Left kidney (tissue), 1 donor: ENCODE measurements at regions not wholly inside any gene's neighbourhood (a gene's known extent, or its start where the extent isn't known, plus 50 kb on each side); places are given as distances from the start of the nearest gene placed in this dataset.

Experiments used
- DNase-seq: peaks from one replicate; pipeline ENCODE4 v3.0.0-alpha.2; 2013

DNA sequence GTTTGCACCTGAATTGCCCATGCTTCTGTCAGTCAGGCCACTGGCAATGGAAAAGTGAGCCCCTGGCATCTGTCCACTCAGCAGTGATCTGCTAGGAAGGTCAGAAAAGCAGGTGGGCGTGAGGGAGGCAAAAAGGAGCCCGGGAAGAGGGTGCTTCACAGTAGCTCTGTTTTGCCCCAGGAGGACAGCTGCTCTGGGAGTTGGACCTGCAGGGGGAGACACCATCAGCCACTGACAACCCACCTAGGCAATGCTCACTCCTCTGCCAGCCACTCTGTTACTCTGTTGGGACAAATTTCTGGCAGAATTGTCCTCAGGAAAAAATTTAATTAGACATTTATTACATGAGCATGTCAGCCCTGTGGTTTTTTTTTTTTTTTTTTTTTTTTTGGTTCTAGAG is 146.4 kb downstream of the LRIG2 start:
- no peak for DNase-seq

DNA sequence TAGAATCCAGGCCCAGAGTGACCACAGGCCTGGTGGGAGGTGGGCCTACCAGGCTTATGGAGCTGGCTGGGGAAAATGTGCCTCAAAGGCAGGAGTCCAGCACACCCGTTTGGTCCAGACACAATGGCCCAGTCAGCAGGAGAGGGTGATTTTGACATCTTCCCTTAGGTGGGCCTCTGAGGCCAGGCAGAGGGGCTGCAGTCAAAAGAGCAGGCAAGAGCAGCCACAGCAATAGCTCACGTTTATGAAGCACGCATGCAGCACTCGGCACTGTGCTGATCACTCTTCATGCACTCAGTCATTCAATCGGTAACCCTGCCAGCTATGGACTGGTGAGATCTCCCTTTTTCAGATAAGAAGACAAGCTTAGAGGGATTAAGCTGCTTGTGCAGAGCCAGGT is 146.8 kb downstream of the LRIG2 start:
- no peak for DNase-seq

DNA sequence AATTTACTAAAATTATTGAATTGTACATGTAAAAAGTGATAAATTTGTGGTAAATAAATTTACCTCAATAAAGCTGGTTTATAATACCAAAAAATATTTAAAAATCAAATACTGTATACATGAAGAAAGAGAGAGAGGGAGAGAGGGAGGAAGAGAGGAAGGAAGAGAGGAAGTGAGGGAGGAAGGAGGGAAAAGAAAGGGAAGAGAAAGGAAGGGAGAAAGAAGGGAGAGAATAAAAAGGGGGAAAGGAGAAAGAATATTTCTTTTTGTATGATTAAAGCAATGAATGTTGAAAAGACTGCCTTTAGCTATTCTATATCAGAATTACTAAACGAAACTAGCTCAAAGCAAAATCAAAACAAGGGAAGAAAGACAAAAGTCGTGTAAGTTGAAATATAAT is 150.0 kb downstream of the LRIG2 start:
- no peak for DNase-seq

DNA sequence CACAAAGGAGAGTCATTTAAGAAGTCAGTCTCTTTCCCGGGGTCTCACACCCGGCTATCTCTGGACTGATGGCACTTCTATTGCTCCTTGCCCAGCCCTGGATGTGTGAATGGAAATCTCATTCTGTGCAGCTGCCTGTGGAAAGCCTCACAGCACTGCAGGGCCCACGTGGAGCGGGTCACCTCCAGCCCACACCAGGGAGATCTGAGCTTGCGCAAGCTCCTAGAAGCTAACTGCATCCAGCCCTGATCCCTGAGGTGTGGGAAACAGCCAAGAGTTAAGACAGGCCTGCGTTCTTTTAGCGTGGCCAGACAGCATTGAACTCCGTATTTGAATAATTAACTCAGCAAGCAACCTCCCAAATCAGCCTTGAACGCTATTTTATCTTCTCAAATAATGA is 150.5 kb downstream of the LRIG2 start:
- DNase-seq = no peak

DNA sequence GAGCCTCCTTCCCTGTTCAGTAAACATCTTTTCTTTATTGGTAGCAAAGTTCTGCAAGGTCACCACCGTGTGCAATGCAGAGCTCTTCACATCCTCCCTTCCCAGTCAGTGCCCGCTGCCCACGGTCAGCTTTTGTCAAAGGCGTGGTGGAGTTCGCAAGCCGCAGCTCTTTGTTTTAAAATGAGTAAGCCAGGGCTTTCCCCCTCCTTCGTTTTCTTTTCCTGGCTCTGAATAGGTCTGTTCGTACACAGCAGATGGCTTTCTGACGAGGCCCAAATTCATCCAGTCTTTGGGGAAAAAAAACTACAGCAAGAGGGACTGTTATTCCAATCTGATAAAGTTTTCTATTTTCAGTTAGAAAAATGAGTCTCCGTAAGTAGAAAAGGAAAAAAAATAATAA is 153.2 kb downstream of the LRIG2 start:
- no peak for DNase-seq

DNA sequence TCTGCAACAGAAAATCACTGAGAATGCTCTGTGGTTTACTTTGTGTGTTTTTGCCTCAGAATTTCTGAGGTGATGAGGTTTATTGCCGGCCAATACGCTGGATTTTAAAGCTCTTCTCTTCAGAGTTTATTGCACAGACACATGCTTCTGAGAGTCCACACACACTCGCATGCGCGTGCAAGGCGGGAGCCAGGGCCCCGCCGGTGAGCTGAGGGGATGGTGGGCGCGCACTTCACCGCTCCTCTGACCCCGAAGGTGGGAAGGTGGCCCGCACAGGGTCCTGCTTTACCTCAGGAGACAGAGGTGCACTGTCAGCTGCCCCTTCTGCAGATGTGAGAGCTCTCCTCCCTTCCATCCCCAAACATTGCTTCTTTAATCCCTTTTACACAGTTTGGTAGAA is 158.4 kb upstream of the MAGI3 start:
- no peak for DNase-seq

DNA sequence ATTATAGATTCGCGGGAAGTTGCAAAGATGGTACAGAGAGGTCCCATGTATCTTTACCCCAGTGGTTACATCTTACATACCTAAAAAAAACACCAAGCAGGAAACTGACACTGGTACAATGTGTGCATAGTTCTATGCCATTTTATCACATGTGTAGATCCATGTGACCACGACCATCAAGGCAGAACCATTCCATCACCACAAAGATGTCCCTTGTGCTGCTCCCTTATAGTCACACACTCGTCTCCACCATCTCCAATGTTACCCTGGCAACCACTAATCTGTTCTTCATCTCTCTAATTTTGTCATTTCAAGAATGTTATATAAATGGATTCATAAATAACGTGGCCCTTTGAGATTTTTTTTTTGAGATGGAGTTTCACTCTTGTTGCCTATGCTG is 156.9 kb upstream of the MAGI3 start:
- DNase-seq = no peak

DNA sequence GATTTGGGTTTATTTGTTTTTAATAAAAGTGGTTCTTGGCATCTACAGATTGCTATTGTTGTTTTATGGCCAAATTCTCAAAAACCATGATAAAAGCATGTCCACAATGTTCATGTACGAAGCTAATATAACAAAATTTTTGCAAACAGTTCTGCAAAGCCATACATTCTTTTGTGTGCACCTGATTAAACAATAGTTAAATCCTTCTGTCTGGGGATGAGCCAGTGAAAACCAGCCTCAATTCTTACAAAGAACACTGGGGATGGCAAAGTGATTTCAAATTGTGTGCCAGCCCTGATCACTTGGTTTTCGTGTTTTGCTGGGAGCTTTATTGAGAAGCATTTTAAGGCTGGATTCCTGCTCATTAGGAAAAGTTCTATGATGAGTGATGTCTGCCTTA is 149.1 kb upstream of the MAGI3 start:
- DNase-seq = no peak

DNA sequence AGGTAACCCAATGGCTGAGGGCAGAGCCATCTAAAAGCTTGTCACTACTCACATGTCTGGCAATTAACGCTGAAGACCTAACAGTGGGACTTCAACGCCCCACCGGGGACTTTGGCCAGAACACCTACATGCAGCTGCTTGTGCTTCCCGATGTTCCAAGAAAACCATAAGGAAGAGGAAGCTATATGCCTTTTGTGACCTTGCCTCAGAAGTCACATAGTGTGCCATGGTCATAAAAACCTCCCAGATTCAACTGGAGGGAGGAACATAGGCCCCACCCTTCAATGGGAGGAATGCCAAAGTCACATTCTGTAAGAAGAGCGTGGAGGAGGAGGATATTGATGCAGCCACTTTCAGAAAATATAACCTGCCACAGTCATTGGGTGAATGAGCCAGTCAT is 147.8 kb upstream of the MAGI3 start:
- no peak for DNase-seq

DNA sequence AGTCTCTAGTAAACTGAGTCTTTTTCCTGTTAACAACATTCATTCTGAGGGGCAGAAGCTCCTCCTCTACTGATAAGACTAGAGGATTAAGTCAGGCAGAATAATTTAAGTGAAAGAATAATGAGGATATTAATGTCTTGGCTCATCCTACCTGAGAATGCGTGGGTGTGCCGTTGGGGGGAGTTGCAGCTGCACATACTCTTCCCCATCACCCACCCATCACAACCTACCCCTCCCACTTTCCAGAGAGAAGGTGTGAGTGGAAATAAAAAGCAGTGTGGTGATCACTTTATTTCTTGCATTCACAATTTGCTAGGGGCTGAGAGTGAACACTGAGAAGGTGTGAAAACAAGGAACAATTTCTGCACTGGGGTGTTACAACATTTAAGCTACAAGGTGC is 146.8 kb upstream of the MAGI3 start:
- DNase-seq = no peak

DNA sequence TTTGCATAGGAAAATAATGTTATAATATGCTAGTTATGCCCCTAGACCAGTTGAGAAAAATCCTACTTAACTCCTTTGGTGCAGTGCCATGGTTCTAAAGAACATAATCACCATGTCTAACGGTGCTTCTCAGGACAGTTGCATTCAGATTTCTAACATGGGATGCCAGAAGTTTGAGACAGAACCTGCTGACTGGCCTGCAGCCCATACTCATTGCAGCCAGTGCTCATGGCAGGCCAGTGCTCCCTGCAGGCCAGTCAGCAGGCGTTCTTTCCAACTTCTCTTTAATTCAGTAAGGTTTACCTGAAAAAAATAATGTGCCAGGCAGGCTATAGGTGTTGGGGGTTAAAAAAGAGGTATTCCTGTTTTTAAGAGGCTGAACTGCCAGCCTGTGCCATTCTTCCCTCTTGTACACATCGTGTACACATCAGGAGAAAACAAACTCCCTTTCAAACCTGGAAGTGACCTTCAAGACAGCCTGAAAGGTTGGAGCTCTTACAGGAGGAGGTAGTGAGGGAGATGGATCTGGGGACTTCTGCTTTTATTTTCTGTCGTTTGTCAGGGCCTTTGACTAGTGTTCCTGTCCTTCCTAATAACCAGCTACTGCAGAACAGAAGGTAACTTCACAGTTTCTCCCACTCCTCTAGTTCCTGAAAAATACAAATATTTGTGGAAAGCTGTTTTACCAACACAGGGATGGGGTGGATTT is 146.0 kb upstream of the MAGI3 start:
- DNase-seq = no peak

DNA sequence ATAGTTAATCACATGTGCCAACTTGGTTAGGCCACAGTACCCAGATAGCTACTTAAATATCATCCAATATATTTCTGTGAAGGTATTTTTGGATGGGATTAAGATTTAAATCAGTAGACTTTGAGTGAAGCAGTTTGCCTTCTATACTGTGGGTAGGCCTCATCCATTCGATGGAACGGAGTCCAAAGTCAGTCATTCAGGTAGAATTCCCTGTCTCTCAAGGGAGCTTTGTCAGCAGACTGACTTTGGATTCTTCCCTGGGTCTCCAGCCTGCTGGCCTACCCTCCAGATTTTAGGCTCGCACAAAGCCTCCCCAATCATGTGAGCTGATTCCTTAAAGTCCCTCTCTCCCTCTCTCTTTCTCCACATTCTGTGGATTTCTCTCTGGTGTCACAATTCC is 145.1 kb upstream of the MAGI3 start:
- no peak for DNase-seq

DNA sequence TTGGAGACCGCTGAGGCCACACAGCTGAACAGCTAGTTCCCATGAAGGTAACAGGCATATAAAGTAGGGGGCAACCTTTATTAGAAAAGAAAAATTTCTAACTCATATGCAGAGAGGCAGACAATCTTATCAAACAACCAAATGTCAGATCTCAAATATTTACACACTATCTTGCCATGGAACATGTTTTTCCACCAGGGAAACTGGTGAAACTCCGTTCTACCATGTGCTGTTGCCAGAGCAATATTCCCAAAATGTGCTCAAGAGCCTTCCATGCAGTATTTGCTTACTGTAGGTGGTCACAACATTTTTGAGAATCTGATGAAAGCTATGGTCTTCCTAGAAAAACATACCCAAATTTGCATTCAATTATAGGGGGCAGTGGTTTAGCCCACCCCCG is 143.4 kb upstream of the MAGI3 start:
- no peak for DNase-seq

DNA sequence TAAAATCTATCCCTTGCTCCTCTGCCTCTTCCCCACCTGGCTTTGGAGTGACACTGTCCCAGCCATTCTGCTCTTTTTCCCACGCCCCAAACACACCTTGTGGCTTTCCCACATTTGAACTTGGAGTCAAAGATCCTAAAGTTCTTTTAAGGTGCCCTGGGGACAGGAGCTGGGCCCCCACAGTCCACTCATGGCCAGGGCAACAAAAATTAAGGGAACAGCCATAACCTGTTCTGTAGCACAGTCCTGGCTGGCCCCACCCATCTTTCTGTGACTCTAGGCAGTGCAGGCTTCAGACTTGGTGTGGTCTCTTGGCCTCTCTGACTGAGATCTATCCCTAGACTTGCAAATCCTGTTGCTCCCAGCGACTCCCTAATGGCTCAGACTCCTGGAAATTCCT is 143.0 kb upstream of the MAGI3 start:
- DNase-seq = no peak

DNA sequence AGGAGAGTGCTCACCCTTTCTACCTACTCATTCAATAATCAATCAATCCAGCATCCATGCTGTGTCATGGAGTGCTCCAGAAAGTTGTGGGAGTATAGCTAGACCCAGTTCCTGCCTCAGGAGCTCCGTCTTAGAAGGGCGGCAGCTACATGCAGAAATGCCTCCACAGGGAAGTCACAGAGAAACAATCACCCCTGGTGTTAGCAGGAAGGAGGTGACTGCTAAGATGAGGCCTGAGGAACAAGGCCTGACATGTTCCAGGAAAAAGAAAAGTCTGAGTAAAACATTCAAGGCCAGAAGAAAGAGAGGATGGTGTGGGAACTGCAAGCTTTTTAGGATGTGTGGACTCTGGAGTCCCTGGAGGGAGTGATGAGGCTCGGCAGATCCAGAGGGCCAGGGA is 142.5 kb upstream of the MAGI3 start:
- DNase-seq = no peak

DNA sequence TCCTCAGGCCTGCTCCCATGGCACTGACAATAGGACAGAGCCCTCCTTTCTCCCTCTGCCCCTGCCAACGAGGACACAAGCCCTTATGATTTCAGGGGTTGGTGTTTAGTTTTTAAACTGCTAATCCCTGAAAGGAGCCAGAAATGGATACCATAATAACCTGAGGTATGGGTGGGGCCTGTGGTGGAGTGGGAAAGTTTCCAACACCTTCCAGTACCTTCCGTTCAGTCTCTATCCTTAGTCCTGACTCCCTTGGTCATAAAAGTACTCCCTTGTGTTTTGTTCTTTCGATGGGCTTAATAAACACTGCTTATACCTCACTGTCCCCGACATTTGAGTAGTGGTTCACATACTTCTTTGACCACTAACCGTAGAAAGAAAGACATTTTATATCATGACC is 141.8 kb upstream of the MAGI3 start:
- DNase-seq = no peak

DNA sequence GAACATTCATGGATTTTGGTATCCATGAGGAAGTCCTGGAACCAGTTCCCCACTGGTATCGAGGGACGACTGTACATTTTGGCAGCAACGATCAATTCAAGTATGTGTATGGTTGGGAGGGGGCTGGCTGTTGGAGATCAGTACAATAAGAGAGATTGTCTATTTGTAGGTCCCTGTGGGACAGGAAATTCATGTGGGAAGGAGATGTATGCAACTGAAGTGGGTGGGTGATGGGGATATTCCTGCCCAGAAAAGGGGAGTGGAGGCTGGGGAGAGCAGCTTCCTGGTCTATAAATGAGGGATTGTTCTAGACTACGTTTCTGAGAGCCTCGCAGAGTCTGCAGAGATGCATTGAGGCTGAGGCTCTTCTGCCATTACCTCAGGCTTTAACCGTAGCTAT is 140.2 kb upstream of the MAGI3 start:
- no peak for DNase-seq

DNA sequence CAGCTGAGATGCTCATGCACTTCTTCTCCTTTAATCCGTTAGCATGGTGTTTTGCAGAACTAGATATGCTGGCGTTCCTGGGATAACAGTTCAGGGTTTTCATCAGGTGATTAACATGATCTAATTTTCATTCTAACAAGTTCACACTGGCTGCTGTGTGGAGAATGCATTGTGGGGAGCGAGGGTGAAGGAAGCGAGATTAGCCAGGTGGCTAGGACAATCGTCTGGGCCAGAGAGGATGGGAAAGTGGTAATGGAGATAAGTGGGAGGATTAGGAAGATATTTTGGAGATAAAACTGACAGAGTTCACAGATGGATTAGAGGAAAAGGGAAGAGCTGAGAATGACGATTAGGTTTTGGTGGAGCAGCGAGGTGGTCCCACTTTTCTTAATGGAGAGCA is 138.1 kb upstream of the MAGI3 start:
- DNase-seq = no peak

DNA sequence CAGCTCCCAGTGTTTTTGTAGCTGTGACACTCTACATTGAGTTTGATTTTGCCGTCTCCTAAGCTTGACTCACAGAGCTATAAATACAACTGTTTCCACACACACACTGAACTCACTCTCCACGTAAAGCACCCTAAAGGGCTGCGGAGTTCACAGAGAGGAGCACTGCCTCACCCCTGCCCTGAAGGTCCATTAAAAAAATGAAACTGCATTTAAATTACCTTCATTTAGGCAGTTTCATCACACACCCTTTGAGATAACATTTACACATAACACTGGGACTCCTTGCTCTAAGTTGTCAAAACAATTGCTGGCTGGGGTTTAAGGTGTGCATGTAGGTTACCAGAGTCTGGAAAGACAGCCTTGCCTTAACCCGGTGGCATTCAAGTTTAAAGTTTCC is 137.1 kb upstream of the MAGI3 start:
- DNase-seq = no peak

DNA sequence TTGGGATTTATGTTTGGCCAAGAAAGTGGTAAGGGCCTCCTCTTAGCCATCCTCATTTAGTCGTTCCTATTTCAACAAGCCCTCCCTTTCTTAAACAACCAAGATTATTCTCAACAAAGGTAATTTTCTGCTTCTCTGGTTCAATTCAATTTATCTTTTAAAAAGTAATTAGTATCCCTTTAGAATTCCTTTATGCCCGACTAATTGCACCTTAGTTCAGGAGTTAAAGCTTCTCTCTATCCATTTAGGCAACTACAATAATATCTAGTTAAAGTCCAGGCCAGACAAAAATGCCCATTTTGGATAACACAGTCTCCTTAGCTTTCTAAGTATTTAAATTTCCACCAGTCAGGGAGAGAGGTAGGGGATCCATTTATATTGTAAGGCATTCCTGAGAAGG is 136.7 kb upstream of the MAGI3 start:
- DNase-seq = no peak

DNA sequence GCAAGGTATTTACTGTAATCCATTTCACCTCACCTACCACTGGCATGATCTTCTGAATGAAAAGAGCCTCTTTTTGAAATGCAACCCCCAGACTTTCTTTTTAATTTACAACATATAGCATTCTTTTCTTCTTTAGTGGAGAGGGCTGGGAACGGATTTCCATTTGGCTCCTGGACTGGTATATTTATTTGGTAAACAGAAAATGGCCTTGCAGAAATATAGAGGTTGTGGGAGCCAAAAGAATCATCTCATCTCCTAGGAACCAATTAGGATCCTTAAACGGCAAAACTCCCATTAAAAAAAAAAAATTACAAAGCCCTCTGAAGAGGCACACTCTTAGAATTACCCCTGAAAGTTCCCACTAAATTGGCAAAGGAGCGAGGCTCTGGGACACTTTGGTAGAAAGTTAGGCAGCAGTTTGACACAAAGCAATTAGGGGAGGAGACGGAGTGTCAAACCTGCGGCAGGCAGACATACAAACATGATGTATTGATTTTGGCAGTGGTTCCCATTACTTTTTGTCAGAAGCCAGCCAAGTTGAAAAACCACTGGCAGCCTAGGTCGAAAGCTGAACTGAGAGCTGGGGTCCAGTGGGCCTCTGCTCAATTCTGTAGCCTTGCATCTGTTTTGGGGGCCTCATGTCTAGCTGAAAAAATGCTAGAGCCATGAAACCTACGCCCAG is 135.1 kb upstream of the MAGI3 start:
- no peak for DNase-seq

DNA sequence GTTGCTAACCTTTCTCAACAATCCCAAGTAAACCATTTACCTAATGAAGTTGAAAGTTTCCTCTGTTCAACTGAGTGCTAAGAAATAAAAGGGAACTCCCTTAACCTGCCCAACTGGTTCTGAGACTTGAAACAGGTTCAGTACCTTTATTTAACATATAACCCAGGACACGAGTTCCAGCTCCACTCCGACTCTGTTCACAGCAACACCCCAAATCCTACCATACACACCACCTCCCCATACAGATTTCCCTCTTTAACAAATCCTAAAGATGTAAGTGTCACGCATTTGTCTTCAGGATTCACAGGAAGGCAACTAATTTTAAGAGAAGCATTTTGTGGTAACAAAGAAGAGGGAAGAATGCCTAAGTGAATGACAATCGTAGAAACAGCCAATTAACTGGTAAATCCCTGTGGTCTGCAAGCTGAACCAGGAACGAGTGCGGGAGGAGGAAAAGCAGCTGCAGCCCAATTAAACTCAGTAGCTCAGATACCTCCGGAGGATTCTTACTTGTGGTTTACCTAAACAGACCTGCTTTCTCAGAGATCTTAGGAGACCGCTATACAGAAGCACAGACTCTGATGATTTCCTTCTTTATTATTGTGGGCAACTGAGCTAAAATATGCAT is 134.5 kb upstream of the MAGI3 start:
- peak; percentile 65 for DNase-seq

DNA sequence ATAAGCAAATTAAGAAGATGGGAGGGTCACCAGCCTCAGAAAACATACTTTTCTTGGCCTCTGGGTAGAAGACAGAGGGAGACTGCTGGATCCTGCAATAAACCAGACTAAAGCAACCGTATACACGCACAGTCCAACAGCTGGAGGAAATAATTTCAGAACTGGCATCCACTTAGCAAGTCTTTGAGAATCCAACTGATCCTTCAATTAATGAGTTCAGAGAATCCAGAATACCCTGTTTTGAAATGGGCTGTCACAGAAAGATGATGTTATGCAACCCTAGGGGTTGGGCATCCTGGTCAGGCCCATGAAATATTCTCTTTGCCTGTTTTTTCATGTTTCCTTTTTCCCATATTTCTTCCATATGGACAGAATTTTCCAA is 134.0 kb upstream of the MAGI3 start:
- DNase-seq = no peak

DNA sequence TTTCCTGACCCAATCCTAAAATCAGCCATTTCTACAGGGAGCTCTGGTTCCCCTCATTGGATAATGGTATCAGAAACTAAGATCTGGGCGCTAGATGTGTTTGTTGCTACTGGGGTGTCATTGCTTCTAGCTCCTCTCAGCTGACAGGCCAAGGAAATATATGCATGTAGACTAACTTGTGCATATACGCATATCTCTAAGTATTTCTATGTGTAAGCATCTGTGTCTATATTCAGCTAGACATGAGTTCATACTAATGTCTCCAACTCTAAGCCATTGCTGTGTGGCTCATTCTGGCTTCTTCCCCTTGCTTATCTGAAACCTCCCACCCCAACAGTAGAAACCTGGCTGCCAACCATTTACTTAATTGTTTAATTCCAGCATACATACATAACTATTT is 130.3 kb upstream of the MAGI3 start:
- DNase-seq = no peak
